Heart left ventricle (tissue), 13 donors: ENCODE measurements at regions not wholly inside any gene's neighbourhood (a gene's known extent, or its start where the extent isn't known, plus 50 kb on each side); places are given as distances from the start of the nearest gene placed in this dataset.
"Not testable (repeated sequence)": the region's sequence is repeated elsewhere in the genome, so short reads cannot be mapped to it uniquely, and the experiment has no call there.

ENCODE experiments used
- CTCF ChIP-seq, 12 donors: fragments of 200-600 bp; sonication (generic) in 4 of 12; IDR thresholded peaks; one replicate each; pipeline versions ENCODE4 v1.5.0 to v1.8.0; 2018 to 2022; ENCODE audit warnings: antibody characterized with exemption in 12 of 12, mild to moderate bottlenecking in 5 of 12
- POLR2A ChIP-seq, 2 donors: fragments of 450-650 bp; IDR thresholded peaks; one replicate each; pipeline ENCODE4 v1.6.1; 2017; ENCODE audit warnings: antibody characterized with exemption in 2 of 2, mild to moderate bottlenecking in 2 of 2, moderate library complexity in 2 of 2
- donor health status: ischemic (EF 13 %, LVEDD 7.1; RV severe dilation, severe dysfunction).
- donor health status: DM: no; HTN: yes; CAD: no.
- donor health status: DM: no; HTN: no; CAD: no.
- donor health status: ischemic (EF 25% LVEDD 6.9; RV normal size, moderate dysfunction).
- donor health status: ischemic (EF 25% LVEDD 5.7; RV mildly dilated, moderate dysfunction).
- donor health status: ischemic (EF 35%, LVEDD 5.7; RV mildly dilated, moderate dysfunction).
- donor health status: nonischemic (EF 11% LVEDD 7.7; RV severe dilation, severe dysfunction).
- donor health status: DM: yes; HTN: yes; CAD: no.
- donor health status: PGD.
- donor health status: ischemic (EF 29% LVEDD 5.4; RV normal size, mild dysfunction).
- donor health status: nonischemic (EF 23%, LVEDD 6.1; RV moderate dilation, normal function).

- TF ChIP-seq CTCF, POLR2A (IDR thresholded peaks at IDR 0.05): not testable (repeated sequence)
Measured at GRCh38 chr6:26827965-26828364, 168.4 kb upstream of the ZNF322 start.
